ENCODE measurements at regions not wholly inside any gene's neighbourhood (a gene's known extent, or its start where the extent isn't known, plus 50 kb on each side); places are given as distances from the start of the nearest gene placed in this dataset.

DNA sequence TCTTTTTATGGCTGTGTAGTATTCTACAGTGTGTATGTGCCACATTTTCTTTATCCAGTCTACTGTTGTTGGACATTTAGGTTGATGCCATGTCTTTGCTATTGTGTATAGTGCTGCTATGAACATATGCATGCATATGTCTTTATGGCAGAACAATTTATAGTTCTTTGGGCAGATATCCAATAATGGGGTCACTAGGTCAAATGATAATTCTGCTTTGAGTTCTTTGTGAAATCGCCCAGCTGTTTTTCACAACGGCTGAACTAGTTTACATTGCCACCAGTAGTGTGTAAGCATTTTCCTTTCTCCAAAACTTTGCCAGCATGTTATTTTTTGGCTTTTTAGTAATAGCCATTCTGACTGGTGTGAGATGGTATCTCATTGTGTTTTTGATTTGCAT lies 214.8 kb upstream of the TMEM229A start:
- Histone ChIP-seq H3K79me2 (replicated peaks; ENCODE audit: insufficient read depth) (no peaks in the 10 kb centered on the region), H3K4me1 (ENCODE audit: insufficient read depth) (no peaks in the 10 kb centered on the region), H3K27ac (ENCODE audit: low read depth) (no peak overlapping the region), H3K4me2 (no peak overlapping the region), H3K4me3 (no peak overlapping the region), H3F3A (replicated peaks; ENCODE audit: low read depth) (no peaks in the 10 kb centered on the region), H3K27me3 (ENCODE audit: insufficient read depth) (no peaks in the 10 kb centered on the region), H2AFZ (no peak overlapping the region), H3K36me3 (ENCODE audit: insufficient read depth) (no peaks in the 10 kb centered on the region), H4K20me1 (replicated peaks; ENCODE audit: insufficient read depth) (no peaks in the 10 kb centered on the region), H3K9me2 (ENCODE audit: insufficient read depth) (no peaks in the 10 kb centered on the region)
- ATAC-seq (no peak), DNase-seq (ENCODE audit: low spot score) (no peak)
- Mint-ChIP-seq H3K9me3 (no peaks in the 10 kb centered on the region), H3K4me3 (no peak overlapping the region), H3K27me3 (ENCODE audit: insufficient read depth, low read depth, poor library complexity) (no peaks in the 10 kb centered on the region), H3K4me1 (peaks cover 8% of the 10 kb centered on the region), H3K27ac (no peak overlapping the region), H3K36me3 (ENCODE audit: low read depth) (no peaks in the 10 kb centered on the region)
- TF ChIP-seq, protein P1, sequence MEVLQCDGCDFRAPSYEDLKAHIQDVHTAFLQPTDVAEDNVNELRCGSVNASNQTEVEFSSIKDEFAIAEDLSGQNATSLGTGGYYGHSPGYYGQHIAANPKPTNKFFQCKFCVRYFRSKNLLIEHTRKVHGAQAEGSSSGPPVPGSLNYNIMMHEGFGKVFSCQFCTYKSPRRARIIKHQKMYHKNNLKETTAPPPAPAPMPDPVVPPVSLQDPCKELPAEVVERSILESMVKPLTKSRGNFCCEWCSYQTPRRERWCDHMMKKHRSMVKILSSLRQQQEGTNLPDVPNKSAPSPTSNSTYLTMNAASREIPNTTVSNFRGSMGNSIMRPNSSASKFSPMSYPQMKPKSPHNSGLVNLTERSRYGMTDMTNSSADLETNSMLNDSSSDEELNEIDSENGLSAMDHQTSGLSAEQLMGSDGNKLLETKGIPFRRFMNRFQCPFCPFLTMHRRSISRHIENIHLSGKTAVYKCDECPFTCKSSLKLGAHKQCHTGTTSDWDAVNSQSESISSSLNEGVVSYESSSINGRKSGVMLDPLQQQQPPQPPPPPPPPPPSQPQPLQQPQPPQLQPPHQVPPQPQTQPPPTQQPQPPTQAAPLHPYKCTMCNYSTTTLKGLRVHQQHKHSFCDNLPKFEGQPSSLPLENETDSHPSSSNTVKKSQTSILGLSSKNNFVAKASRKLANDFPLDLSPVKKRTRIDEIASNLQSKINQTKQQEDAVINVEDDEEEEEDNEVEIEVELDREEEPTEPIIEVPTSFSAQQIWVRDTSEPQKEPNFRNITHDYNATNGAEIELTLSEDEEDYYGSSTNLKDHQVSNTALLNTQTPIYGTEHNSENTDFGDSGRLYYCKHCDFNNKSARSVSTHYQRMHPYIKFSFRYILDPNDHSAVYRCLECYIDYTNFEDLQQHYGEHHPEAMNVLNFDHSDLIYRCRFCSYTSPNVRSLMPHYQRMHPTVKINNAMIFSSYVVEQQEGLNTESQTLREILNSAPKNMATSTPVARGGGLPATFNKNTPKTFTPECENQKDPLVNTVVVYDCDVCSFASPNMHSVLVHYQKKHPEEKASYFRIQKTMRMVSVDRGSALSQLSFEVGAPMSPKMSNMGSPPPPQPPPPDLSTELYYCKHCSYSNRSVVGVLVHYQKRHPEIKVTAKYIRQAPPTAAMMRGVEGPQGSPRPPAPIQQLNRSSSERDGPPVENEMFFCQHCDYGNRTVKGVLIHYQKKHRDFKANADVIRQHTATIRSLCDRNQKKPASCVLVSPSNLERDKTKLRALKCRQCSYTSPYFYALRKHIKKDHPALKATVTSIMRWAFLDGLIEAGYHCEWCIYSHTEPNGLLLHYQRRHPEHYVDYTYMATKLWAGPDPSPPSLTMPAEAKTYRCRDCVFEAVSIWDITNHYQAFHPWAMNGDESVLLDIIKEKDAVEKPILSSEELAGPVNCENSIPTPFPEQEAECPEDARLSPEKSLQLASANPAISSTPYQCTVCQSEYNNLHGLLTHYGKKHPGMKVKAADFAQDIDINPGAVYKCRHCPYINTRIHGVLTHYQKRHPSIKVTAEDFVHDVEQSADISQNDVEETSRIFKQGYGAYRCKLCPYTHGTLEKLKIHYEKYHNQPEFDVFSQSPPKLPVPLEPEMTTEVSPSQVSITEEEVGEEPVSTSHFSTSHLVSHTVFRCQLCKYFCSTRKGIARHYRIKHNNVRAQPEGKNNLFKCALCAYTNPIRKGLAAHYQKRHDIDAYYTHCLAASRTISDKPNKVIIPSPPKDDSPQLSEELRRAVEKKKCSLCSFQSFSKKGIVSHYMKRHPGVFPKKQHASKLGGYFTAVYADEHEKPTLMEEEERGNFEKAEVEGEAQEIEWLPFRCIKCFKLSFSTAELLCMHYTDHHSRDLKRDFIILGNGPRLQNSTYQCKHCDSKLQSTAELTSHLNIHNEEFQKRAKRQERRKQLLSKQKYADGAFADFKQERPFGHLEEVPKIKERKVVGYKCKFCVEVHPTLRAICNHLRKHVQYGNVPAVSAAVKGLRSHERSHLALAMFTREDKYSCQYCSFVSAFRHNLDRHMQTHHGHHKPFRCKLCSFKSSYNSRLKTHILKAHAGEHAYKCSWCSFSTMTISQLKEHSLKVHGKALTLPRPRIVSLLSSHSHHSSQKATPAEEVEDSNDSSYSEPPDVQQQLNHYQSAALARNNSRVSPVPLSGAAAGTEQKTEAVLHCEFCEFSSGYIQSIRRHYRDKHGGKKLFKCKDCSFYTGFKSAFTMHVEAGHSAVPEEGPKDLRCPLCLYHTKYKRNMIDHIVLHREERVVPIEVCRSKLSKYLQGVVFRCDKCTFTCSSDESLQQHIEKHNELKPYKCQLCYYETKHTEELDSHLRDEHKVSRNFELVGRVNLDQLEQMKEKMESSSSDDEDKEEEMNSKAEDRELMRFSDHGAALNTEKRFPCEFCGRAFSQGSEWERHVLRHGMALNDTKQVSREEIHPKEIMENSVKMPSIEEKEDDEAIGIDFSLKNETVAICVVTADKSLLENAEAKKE (CRISPR knock-in tag; IDR thresholded peaks at IDR 0.05) = no peak
- TF ChIP-seq CREB1 (CRISPR knock-in tag; IDR thresholded peaks at IDR 0.05; ENCODE audit: low read depth) (no peak), NANOG (IDR thresholded peaks at IDR 0.05; ENCODE audit: borderline replicate concordance) (no peak), STAT1 (IDR thresholded peaks at IDR 0.05; ENCODE audit: unreplicated experiment) (no peak), POLR2AphosphoS5 (IDR thresholded peaks at IDR 0.05; ENCODE audit: low read depth) (no peak), JUNB (IDR thresholded peaks at IDR 0.05; ENCODE audit: unreplicated experiment) (no peak), EZH2 (IDR thresholded peaks at IDR 0.05; ENCODE audit: low read depth, unreplicated experiment) (no peak), EZH2phosphoT487 (IDR thresholded peaks at IDR 0.05; ENCODE audit: unreplicated experiment) (no peak), ZNF114 (CRISPR knock-in tag; IDR thresholded peaks at IDR 0.05) (no peak), ZNF331 (CRISPR knock-in tag; IDR thresholded peaks at IDR 0.05; ENCODE audit: low read depth) (no peak)
- TF ChIP-seq, protein P2, sequence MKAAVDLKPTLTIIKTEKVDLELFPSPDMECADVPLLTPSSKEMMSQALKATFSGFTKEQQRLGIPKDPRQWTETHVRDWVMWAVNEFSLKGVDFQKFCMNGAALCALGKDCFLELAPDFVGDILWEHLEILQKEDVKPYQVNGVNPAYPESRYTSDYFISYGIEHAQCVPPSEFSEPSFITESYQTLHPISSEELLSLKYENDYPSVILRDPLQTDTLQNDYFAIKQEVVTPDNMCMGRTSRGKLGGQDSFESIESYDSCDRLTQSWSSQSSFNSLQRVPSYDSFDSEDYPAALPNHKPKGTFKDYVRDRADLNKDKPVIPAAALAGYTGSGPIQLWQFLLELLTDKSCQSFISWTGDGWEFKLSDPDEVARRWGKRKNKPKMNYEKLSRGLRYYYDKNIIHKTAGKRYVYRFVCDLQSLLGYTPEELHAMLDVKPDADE (IDR thresholded peaks at IDR 0.05) = no peak
- TF ChIP-seq, protein P3, sequence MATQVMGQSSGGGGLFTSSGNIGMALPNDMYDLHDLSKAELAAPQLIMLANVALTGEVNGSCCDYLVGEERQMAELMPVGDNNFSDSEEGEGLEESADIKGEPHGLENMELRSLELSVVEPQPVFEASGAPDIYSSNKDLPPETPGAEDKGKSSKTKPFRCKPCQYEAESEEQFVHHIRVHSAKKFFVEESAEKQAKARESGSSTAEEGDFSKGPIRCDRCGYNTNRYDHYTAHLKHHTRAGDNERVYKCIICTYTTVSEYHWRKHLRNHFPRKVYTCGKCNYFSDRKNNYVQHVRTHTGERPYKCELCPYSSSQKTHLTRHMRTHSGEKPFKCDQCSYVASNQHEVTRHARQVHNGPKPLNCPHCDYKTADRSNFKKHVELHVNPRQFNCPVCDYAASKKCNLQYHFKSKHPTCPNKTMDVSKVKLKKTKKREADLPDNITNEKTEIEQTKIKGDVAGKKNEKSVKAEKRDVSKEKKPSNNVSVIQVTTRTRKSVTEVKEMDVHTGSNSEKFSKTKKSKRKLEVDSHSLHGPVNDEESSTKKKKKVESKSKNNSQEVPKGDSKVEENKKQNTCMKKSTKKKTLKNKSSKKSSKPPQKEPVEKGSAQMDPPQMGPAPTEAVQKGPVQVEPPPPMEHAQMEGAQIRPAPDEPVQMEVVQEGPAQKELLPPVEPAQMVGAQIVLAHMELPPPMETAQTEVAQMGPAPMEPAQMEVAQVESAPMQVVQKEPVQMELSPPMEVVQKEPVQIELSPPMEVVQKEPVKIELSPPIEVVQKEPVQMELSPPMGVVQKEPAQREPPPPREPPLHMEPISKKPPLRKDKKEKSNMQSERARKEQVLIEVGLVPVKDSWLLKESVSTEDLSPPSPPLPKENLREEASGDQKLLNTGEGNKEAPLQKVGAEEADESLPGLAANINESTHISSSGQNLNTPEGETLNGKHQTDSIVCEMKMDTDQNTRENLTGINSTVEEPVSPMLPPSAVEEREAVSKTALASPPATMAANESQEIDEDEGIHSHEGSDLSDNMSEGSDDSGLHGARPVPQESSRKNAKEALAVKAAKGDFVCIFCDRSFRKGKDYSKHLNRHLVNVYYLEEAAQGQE (IDR thresholded peaks at IDR 0.05; ENCODE audit: unreplicated experiment) = no peak
- TF ChIP-seq, protein P4, sequence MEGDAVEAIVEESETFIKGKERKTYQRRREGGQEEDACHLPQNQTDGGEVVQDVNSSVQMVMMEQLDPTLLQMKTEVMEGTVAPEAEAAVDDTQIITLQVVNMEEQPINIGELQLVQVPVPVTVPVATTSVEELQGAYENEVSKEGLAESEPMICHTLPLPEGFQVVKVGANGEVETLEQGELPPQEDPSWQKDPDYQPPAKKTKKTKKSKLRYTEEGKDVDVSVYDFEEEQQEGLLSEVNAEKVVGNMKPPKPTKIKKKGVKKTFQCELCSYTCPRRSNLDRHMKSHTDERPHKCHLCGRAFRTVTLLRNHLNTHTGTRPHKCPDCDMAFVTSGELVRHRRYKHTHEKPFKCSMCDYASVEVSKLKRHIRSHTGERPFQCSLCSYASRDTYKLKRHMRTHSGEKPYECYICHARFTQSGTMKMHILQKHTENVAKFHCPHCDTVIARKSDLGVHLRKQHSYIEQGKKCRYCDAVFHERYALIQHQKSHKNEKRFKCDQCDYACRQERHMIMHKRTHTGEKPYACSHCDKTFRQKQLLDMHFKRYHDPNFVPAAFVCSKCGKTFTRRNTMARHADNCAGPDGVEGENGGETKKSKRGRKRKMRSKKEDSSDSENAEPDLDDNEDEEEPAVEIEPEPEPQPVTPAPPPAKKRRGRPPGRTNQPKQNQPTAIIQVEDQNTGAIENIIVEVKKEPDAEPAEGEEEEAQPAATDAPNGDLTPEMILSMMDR (conservative IDR thresholded peaks at IDR 0.05; ENCODE audit: low read depth in 2 of 2) = no peak

All from GM23338 (cell line).